Upper lobe of right lung (tissue), 1 donor: ENCODE measurements at regions not wholly inside any gene's neighbourhood (a gene's known extent, or its start where the extent isn't known, plus 50 kb on each side); places are given as distances from the start of the nearest gene placed in this dataset.
"Not testable (repeated sequence)": the region's sequence is repeated elsewhere in the genome, so short reads cannot be mapped to it uniquely, and the experiment has no call there.

ENCODE experiments used
- ATAC-seq: fragments of 200-7000 bp; cut with Tn5 transposase; one replicate; pipeline ENCODE4 v1.9.1; 2020; ENCODE audit warnings: mild to moderate bottlenecking, moderate library complexity
- DNase-seq: peaks from one replicate; pipeline ENCODE4 v3.0.0-alpha.2; 2020
- H3K27ac ChIP-seq: fragments of 200-600 bp; one replicate; pipeline ENCODE4 v1.8.0; 2022
- H3K27me3 ChIP-seq: fragments of 200-600 bp; one replicate; pipeline ENCODE4 v1.8.0; 2022; ENCODE audit warnings: mild to moderate bottlenecking
- H3K36me3 ChIP-seq: fragments of 200-600 bp; one replicate; pipeline ENCODE4 v1.8.0; 2022
- H3K4me1 ChIP-seq: fragments of 200-600 bp; one replicate; pipeline ENCODE4 v1.8.0; 2022
- H3K4me3 ChIP-seq: fragments of 200-600 bp; one replicate; pipeline ENCODE4 v1.8.0; 2022; ENCODE audit warnings: mild to moderate bottlenecking
- H3K9me3 ChIP-seq: fragments of 200-600 bp; one replicate; pipeline ENCODE4 v1.8.0; 2022
- CTCF ChIP-seq: fragments of 200-600 bp; IDR thresholded peaks from one replicate; pipeline ENCODE4 v1.8.0; 2022; ENCODE audit warnings: antibody characterized with exemption
- intact Hi-C: fragments of 100-400 bp; cut with DNase I; formaldehyde crosslinking; loops from one replicate; pipeline ENCODE4 v1.11.0; 2022
- donor health status: DM: no; HTN: yes; CAD: no; lungs with severe emphysema.

- no peak overlapping the region for H3K4me3 ChIP-seq
- no peak overlapping the region for H3K27ac ChIP-seq
- no peak for ATAC-seq
- H3K27me3 ChIP-seq, result no peaks in the 10 kb centered on the region
- no peaks in the 10 kb centered on the region for H3K9me3 ChIP-seq
- no peaks in the 10 kb centered on the region for H3K4me1 ChIP-seq
- TF ChIP-seq CTCF, result no peak
- no peaks in the 10 kb centered on the region for H3K36me3 ChIP-seq
- no peak for DNase-seq
- intact Hi-C loops, result no loop called here
These were observed 401.1 kb downstream of the CD83 start for GRCh38 chr6:14518515-14519217.

GRCh38 chr6:14520029-14520428 lies 402.5 kb downstream of the CD83 start:
- H3K9me3 ChIP-seq, result no peaks in the 10 kb centered on the region
- H3K4me3 ChIP-seq, result no peak overlapping the region
- H3K36me3 ChIP-seq, result no peaks in the 10 kb centered on the region
- H3K27me3 ChIP-seq, result no peaks in the 10 kb centered on the region
- DNase-seq (no peak), ATAC-seq (no peak)
- no peaks in the 10 kb centered on the region for H3K4me1 ChIP-seq
- H3K27ac ChIP-seq, result no peak overlapping the region
- no peak for TF ChIP-seq CTCF
- intact Hi-C loops, result no loop called here

- intact Hi-C loops, result no loop called here
These were observed 403.0 kb downstream of the CD83 start for GRCh38 chr6:14520536-14520935.

GRCh38 chr6:14521141-14521540 lies 403.6 kb downstream of the CD83 start:
- intact Hi-C loops, result no loop called here
- no peak for TF ChIP-seq CTCF
- no peak overlapping the region for H3K27ac ChIP-seq
- no peaks in the 10 kb centered on the region for H3K36me3 ChIP-seq
- no peaks in the 10 kb centered on the region for H3K9me3 ChIP-seq
- no peaks in the 10 kb centered on the region for H3K27me3 ChIP-seq
- no peak overlapping the region for H3K4me3 ChIP-seq
- no peak for DNase-seq
- no peaks in the 10 kb centered on the region for H3K4me1 ChIP-seq
- ATAC-seq, result no peak

More at GRCh38 chr6:14520536-14520935, 403.0 kb downstream of the CD83 start:
- Histone ChIP-seq H3K4me1 (no peaks in the 10 kb centered on the region), H3K4me3 (no peak overlapping the region), H3K9me3 (no peaks in the 10 kb centered on the region), H3K27ac (no peak overlapping the region), H3K36me3 (no peaks in the 10 kb centered on the region), H3K27me3 (no peaks in the 10 kb centered on the region)
- DNase-seq (no peak), ATAC-seq (no peak)
- no peak for TF ChIP-seq CTCF

GRCh38 chr6:14521861-14522260 lies 404.3 kb downstream of the CD83 start:
- H3K4me3 ChIP-seq, H3K27ac ChIP-seq, H3K36me3 ChIP-seq, H3K4me1 ChIP-seq, intact Hi-C loops, H3K9me3 ChIP-seq, ATAC-seq, DNase-seq, H3K27me3 ChIP-seq: not testable (repeated sequence)

GRCh38 chr6:14524319-14524718 lies 406.7 kb downstream of the CD83 start:
- Histone ChIP-seq H3K9me3 (no peaks in the 10 kb centered on the region), H3K36me3 (no peaks in the 10 kb centered on the region), H3K27me3 (no peaks in the 10 kb centered on the region), H3K4me1 (no peaks in the 10 kb centered on the region), H3K4me3 (no peak overlapping the region), H3K27ac (no peak overlapping the region)
- intact Hi-C loops, result no loop called here
- DNase-seq (no peak), ATAC-seq (peak; percentile 62)
- no peak for TF ChIP-seq CTCF
